ENCODE measurements at regions not wholly inside any gene's neighbourhood (a gene's known extent, or its start where the extent isn't known, plus 50 kb on each side); places are given as distances from the start of the nearest gene placed in this dataset.
"Not testable (repeated sequence)": the region's sequence is repeated elsewhere in the genome, so short reads cannot be mapped to it uniquely, and the experiment has no call there.

DNA sequence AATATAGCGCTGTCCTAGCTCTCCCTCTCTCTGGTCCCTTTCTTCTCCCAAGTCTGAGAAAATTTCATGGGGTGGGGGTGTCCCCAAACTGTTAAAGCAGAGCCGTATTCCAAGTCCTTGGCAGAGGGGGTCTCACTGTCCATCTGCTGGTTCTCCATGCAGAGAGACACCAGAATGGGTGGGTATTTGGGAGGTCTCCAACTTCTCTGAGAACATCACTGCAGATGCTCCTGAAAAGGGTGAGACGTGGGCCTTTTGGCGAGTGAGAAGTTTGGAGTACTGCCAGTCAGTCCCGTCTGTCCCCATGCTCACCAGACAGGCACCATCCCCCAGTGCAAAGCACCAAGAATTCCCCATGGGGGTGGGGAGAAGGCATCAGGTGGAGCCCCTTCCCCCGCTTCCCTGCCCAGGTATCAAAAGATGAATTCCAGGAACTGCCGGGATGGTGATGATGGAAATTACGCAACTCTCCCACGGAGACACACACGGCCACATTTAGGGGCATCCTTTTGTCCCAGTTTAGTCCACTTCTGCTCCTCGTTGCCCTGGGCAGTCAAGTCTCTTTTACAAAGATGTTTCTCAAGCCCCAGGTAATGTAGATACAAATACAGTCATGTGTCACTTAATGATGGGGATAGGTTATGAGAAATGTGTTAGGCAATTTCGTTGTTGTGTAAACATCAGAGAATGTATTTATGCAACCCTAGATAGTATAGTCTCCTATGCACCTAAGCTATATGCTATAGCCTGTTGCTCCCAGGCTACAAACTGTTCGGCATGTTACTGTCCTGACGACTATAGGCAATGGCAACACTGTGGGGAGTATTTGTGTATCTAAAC lies 73.4 kb upstream of the SRSF6 start:
- H3K4me3 ChIP-seq (ENCODE audit: low read length), result no peak overlapping the region
- H3K9me2 ChIP-seq (ENCODE audit: insufficient read depth, low read length), result no peaks in the 10 kb centered on the region
- no peaks in the 10 kb centered on the region for H3K9me3 ChIP-seq (ENCODE audit: low read length)
- TF ChIP-seq, protein P1, sequence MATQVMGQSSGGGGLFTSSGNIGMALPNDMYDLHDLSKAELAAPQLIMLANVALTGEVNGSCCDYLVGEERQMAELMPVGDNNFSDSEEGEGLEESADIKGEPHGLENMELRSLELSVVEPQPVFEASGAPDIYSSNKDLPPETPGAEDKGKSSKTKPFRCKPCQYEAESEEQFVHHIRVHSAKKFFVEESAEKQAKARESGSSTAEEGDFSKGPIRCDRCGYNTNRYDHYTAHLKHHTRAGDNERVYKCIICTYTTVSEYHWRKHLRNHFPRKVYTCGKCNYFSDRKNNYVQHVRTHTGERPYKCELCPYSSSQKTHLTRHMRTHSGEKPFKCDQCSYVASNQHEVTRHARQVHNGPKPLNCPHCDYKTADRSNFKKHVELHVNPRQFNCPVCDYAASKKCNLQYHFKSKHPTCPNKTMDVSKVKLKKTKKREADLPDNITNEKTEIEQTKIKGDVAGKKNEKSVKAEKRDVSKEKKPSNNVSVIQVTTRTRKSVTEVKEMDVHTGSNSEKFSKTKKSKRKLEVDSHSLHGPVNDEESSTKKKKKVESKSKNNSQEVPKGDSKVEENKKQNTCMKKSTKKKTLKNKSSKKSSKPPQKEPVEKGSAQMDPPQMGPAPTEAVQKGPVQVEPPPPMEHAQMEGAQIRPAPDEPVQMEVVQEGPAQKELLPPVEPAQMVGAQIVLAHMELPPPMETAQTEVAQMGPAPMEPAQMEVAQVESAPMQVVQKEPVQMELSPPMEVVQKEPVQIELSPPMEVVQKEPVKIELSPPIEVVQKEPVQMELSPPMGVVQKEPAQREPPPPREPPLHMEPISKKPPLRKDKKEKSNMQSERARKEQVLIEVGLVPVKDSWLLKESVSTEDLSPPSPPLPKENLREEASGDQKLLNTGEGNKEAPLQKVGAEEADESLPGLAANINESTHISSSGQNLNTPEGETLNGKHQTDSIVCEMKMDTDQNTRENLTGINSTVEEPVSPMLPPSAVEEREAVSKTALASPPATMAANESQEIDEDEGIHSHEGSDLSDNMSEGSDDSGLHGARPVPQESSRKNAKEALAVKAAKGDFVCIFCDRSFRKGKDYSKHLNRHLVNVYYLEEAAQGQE (IDR thresholded peaks at IDR 0.05; ENCODE audit: borderline replicate concordance), result no peak
- TF ChIP-seq SMC3 (conservative IDR thresholded peaks at IDR 0.05; ENCODE audit: poor library complexity), result no peak
- TF ChIP-seq MXI1 (conservative IDR thresholded peaks at IDR 0.05; ENCODE audit: poor library complexity, severe bottlenecking), result no peak
- no peaks in the 10 kb centered on the region for H4K20me1 ChIP-seq (ENCODE audit: insufficient read depth)
- H3K27ac ChIP-seq (ENCODE audit: low read length), result no peak overlapping the region
- H3K9ac ChIP-seq (ENCODE audit: low read length), result no peak overlapping the region
- H2AFZ ChIP-seq (ENCODE audit: low read depth, low read length), result no peak overlapping the region
- no peak overlapping the region for H3K4me2 ChIP-seq (ENCODE audit: low read length)
- H3F3A ChIP-seq (ENCODE audit: insufficient read depth, low read length, poor library complexity, severe bottlenecking), result no peaks in the 10 kb centered on the region
- H3K79me2 ChIP-seq (replicated peaks; ENCODE audit: insufficient read depth, low read length), result no peaks in the 10 kb centered on the region
- no peaks in the 10 kb centered on the region for H3K36me3 ChIP-seq (ENCODE audit: insufficient read depth, low read length)
- no peaks in the 10 kb centered on the region for H3K27me3 ChIP-seq (ENCODE audit: insufficient read depth, low read depth, low read length)

DNA sequence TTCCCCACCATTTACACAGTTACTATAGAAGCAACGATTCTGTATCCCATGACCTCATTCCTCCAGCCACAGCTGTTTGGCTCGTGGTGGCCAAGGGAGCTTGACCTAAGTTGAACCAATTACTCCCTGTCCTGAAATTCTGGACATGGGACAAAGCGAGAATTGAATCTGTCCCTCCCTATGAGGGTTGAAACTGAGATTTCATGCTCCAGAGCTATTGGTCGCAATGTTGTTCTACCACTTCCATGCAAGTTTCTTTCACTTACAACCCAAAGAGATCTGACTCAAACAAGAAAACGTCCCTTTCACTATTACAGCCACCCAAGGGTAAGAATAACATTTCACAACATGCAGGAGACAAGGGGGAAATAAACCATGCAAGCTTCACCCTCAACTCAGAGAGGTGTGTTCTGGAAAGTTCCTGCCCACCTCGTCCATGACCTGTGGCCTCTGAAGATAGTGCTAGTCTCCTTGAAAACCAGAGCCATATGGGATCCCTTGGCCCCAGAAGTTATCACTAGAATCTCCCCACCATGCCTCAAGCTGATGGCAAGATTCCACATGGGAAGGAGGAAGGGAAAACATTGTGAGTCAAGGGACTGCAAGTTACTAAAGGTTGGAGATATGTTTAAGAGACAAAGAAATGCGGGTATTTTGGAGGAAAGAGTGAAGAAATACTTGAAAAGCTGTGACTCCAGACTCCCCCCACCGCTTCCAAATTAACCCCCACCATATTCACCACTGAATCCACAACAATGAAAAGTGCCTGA lies 74.5 kb upstream of the SRSF6 start:
- Histone ChIP-seq H3K9me2 (ENCODE audit: insufficient read depth, low read length) (no peaks in the 10 kb centered on the region), H3K36me3 (ENCODE audit: insufficient read depth, low read length) (no peaks in the 10 kb centered on the region), H3K79me2 (replicated peaks; ENCODE audit: insufficient read depth, low read length) (no peaks in the 10 kb centered on the region), H3K9me3 (ENCODE audit: low read length) (no peaks in the 10 kb centered on the region), H3F3A (ENCODE audit: insufficient read depth, low read length, poor library complexity, severe bottlenecking) (no peaks in the 10 kb centered on the region), H3K9ac (ENCODE audit: low read length) (no peak overlapping the region), H3K4me3 (ENCODE audit: low read length) (no peak overlapping the region), H2AFZ (ENCODE audit: low read depth, low read length) (no peak overlapping the region), H3K27me3 (ENCODE audit: insufficient read depth, low read depth, low read length) (no peaks in the 10 kb centered on the region), H3K27ac (ENCODE audit: low read length) (no peak overlapping the region), H3K4me2 (ENCODE audit: low read length) (no peak overlapping the region), H4K20me1 (ENCODE audit: insufficient read depth) (no peaks in the 10 kb centered on the region)
- TF ChIP-seq MXI1 (conservative IDR thresholded peaks at IDR 0.05; ENCODE audit: poor library complexity, severe bottlenecking) (no peak), SMC3 (conservative IDR thresholded peaks at IDR 0.05; ENCODE audit: poor library complexity) (no peak), POLR2AphosphoS5 (IDR thresholded peaks at IDR 0.05) (no peak), TAF1 (IDR thresholded peaks at IDR 0.05; ENCODE audit: low read depth) (no peak), RAD21 (conservative IDR thresholded peaks at IDR 0.05) (no peak), EP300 (conservative IDR thresholded peaks at IDR 0.05; ENCODE audit: poor library complexity, severe bottlenecking) (no peak), EZH2 (IDR thresholded peaks at IDR 0.05; ENCODE audit: borderline replicate concordance, insufficient read depth, low read length, poor library complexity, severe bottlenecking) (no peak)
- TF ChIP-seq, protein P1 (IDR thresholded peaks at IDR 0.05; ENCODE audit: borderline replicate concordance), result no peak
- TF ChIP-seq, protein P2, sequence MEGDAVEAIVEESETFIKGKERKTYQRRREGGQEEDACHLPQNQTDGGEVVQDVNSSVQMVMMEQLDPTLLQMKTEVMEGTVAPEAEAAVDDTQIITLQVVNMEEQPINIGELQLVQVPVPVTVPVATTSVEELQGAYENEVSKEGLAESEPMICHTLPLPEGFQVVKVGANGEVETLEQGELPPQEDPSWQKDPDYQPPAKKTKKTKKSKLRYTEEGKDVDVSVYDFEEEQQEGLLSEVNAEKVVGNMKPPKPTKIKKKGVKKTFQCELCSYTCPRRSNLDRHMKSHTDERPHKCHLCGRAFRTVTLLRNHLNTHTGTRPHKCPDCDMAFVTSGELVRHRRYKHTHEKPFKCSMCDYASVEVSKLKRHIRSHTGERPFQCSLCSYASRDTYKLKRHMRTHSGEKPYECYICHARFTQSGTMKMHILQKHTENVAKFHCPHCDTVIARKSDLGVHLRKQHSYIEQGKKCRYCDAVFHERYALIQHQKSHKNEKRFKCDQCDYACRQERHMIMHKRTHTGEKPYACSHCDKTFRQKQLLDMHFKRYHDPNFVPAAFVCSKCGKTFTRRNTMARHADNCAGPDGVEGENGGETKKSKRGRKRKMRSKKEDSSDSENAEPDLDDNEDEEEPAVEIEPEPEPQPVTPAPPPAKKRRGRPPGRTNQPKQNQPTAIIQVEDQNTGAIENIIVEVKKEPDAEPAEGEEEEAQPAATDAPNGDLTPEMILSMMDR (IDR thresholded peaks at IDR 0.05; ENCODE audit: poor library complexity, severe bottlenecking), result no peak

DNA sequence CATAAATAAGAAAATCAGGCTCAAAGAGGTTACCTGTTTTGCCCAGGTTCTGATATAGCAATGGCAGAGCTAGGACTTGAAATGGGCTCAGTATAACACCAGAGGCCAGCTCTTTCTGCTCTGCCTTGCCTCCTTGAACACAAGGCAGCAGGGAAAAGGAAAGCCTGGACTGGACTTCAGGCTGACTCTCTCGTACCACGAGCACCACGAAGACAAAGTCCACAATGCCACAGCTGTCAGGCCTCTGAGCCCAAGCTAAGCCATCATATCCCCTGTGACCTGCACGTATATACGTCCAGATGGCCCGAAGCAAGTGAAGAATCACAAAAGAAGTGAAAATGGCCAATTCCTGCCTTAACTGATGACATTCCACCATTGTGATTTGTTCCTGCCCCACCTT lies 75.6 kb upstream of the SRSF6 start:
- H2AFZ ChIP-seq (ENCODE audit: low read depth, low read length); H3K27ac ChIP-seq (ENCODE audit: low read length); H3K36me3 ChIP-seq (ENCODE audit: insufficient read depth, low read length); H4K20me1 ChIP-seq (ENCODE audit: insufficient read depth); H3K9ac ChIP-seq (ENCODE audit: low read length); H3K27me3 ChIP-seq (ENCODE audit: insufficient read depth, low read depth, low read length); H3K4me3 ChIP-seq (ENCODE audit: low read length); H3K4me2 ChIP-seq (ENCODE audit: low read length); H3K79me2 ChIP-seq (replicated peaks; ENCODE audit: insufficient read depth, low read length); H3K9me3 ChIP-seq (ENCODE audit: low read length); H3F3A ChIP-seq (ENCODE audit: insufficient read depth, low read length, poor library complexity, severe bottlenecking); H3K9me2 ChIP-seq (ENCODE audit: insufficient read depth, low read length): not testable (repeated sequence)

All from neural cell (in vitro differentiated cells).